ENCODE measurements at regions not wholly inside any gene's neighbourhood (a gene's known extent, or its start where the extent isn't known, plus 50 kb on each side); places are given as distances from the start of the nearest gene placed in this dataset.

DNA sequence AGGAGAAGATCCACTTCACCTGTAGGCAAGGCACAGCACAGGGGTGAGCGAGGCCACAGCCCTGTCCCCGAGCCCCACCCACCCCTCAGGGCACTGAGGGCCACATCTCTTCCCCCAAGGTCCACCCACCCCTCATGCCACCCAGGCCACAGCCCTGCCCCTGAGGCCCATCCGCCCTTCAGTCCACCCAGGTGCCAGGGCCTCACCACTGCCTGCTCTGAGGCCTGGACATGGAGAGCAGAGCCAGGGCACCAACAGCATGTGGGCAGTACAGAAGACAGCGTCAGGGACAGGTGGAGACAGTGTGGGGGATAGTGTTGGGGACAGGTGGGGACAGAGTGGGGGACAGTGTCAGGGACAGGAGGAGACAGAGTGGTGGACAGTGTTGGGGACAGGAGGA lies 138.3 kb downstream of the TMEM121 start:
- TF ChIP-seq ZNF274 (IDR thresholded peaks at IDR 0.05; ENCODE audit: low read depth, low read length) (no peak), YY1 (IDR thresholded peaks at IDR 0.05; ENCODE audit: insufficient read depth, insufficient read length) (no peak), SUZ12 (IDR thresholded peaks at IDR 0.05; ENCODE audit: extremely low read depth, insufficient read depth, insufficient read length) (no peak)

Measured in NT2/D1 (cell line).